K562 (cell line): ENCODE measurements at regions not wholly inside any gene's neighbourhood (a gene's known extent, or its start where the extent isn't known, plus 50 kb on each side); places are given as distances from the start of the nearest gene placed in this dataset.

Source experiments
- ATAC-seq: fragments of 200-7000 bp; cut with Tn5 transposase; 3 replicates; pipeline ENCODE4 v1.9.1; 2020; ENCODE audit warnings: moderate library complexity
- BruUV-seq: library from RNA; stranded (reverse); fragments of 400-500 nt; replicated peaks from 2 replicates; lab custom pipeline; 2021; lab: Mats Ljungman, UMichigan
- CTCF ChIA-PET: fragments of 300-600 bp; formaldehyde crosslinking; extraction: SDS; loops from one replicate; lab custom pipeline; 2021; ENCODE audit warnings: low intra/inter-chr PET ratio; lab: Yijun Ruan, JAX
- POLR2A ChIA-PET: fragments of 300-600, 350-650 bp; sonication (Branson Sonifier 250); formaldehyde crosslinking; extraction: SDS; loops from one replicate; lab custom pipeline; 2021; ENCODE audit warnings: antibody characterized with exemption, inconsistent platforms; lab: Yijun Ruan, JAX
- DNase-seq, 4 experiments: peaks; one replicate each; pipeline versions ENCODE4 v3.0.0 to v3.0.0-alpha.2; 2011 to 2018; ENCODE audit warnings: low spot score in 3 of 4, mixed read lengths in 3 of 4; ENCODE audit errors: extremely low read depth in 1 of 4
- FAIRE-seq: peaks from 2 replicates; lab custom pipeline; 2011; peaks lifted over from hg19 to GRCh38; lab: Jason Lieb, UNC
- H2AFZ ChIP-seq: 2 replicates; pipeline ENCODE4 v1.6.0; 2011; ENCODE audit warnings: low read depth, low read length, control low read depth, inconsistent platforms
- H3K27ac ChIP-seq: fragments of 200-600 bp; 3 replicates; pipeline ENCODE4 v1.8.0; 2011; ENCODE audit warnings: low read depth, mild to moderate bottlenecking, control low read depth, inconsistent platforms, low read length, moderate library complexity, mixed read lengths; ENCODE audit errors: extremely low read depth
- H3K27me3 ChIP-seq, 2 experiments: fragments of 300-600 bp in 1 of 2; 2 replicates in 1 of 2; 3 replicates in 1 of 2; pipeline versions ENCODE4 v1.6.0 to v1.8.0; 2011; ENCODE audit warnings: inconsistent platforms in 2 of 2, low read length in 2 of 2, mild to moderate bottlenecking in 1 of 2, mixed read lengths in 1 of 2, moderate library complexity in 1 of 2; ENCODE audit not compliant: control insufficient read depth in 2 of 2, insufficient read depth in 2 of 2
- H3K36me3 ChIP-seq: fragments of 300-600 bp; 3 replicates; pipeline ENCODE4 v1.8.0; 2011; ENCODE audit warnings: mild to moderate bottlenecking, low read length, inconsistent platforms; ENCODE audit not compliant: control insufficient read depth, insufficient read depth
- H3K4me1 ChIP-seq, 2 experiments: fragments of 200-600 bp in 1 of 2; replicated peaks in 1 of 2; 2 replicates in 1 of 2; 3 replicates in 1 of 2; pipeline versions ENCODE4 v1.5.1 to v1.8.0; 2011; ENCODE audit warnings: inconsistent platforms in 2 of 2, low read length in 2 of 2, mild to moderate bottlenecking in 1 of 2, mixed read lengths in 1 of 2, moderate library complexity in 1 of 2; ENCODE audit not compliant: control insufficient read depth in 2 of 2, insufficient read depth in 2 of 2
- H3K4me2 ChIP-seq: 2 replicates; pipeline ENCODE4 v1.6.1; 2011; ENCODE audit warnings: low read length, control low read depth, inconsistent platforms, mixed read lengths; ENCODE audit not compliant: insufficient read depth
- H3K4me3 ChIP-seq: fragments of 200-600 bp; sonication (generic), shearing (Covaris generic); 2 replicates; pipeline ENCODE4 v1.5.1; 2016; ENCODE audit warnings: control low read depth, inconsistent platforms
- H3K79me2 ChIP-seq: fragments of 200-600 bp; 3 replicates; pipeline ENCODE4 v1.8.0; 2011; ENCODE audit warnings: low read length, inconsistent platforms; ENCODE audit not compliant: control insufficient read depth, insufficient read depth
- H3K9ac ChIP-seq, 2 experiments: 2 replicates each; pipeline versions ENCODE4 v1.6.0 to v1.6.1; 2011; ENCODE audit warnings: low read depth in 2 of 2, low read length in 2 of 2, control low read depth in 1 of 2, inconsistent platforms in 1 of 2, mild to moderate bottlenecking in 1 of 2, mixed read lengths in 1 of 2; ENCODE audit not compliant: insufficient read depth in 1 of 2
- H3K9me1 ChIP-seq: one replicate; pipeline ENCODE4 v1.6.0; 2011; ENCODE audit warnings: inconsistent platforms, mild to moderate bottlenecking, low read length, moderate library complexity; ENCODE audit not compliant: control insufficient read depth, insufficient read depth
- H3K9me3 ChIP-seq: replicated peaks from 2 replicates; pipeline ENCODE4 v1.5.1; 2011; ENCODE audit warnings: low read depth, low read length, inconsistent platforms; ENCODE audit not compliant: control insufficient read depth, insufficient read depth
- H4K20me1 ChIP-seq: replicated peaks from 2 replicates; pipeline ENCODE4 v1.6.1; 2011; ENCODE audit warnings: low read length, inconsistent platforms, mixed read lengths; ENCODE audit not compliant: control insufficient read depth, insufficient read depth
- BCOR ChIP-seq: fragments of 450-650 bp; IDR thresholded peaks from 2 replicates; pipeline ENCODE4 v1.6.1; 2016
- CGGBP1 ChIP-seq: fragments of 250-450 bp; sonication (Bioruptor Pico); IDR thresholded peaks from 2 replicates; pipeline ENCODE4 v1.9.0; 2021; ENCODE audit warnings: mild to moderate bottlenecking
- CREB3L1 ChIP-seq: fragments of 450-650 bp; IDR thresholded peaks from 2 replicates; pipeline ENCODE4 v1.6.1; 2014; ENCODE audit warnings: low read depth, mild to moderate bottlenecking, moderate library complexity, borderline replicate concordance
- EZH2 ChIP-seq: IDR thresholded peaks from 2 replicates; pipeline ENCODE4 v1.6.1; 2012; ENCODE audit warnings: low read depth, mild to moderate bottlenecking, inconsistent platforms, low read length, borderline replicate concordance
- FOXP1 ChIP-seq: sonication (generic); formaldehyde crosslinking; IDR thresholded peaks from 2 replicates; pipeline ENCODE4 v1.8.0; 2022; ENCODE audit warnings: mild to moderate bottlenecking, missing genetic modification reagents
- GATAD2B ChIP-seq: fragments of 450-650 bp; IDR thresholded peaks from 2 replicates; pipeline ENCODE4 v1.6.1; 2017; ENCODE audit warnings: mild to moderate bottlenecking, borderline replicate concordance
- KDM4B ChIP-seq, 2 experiments: fragments of 450-650 bp in 1 of 2; sonication (generic) in 1 of 2; IDR thresholded peaks; 2 replicates each; pipeline ENCODE4 v1.6.1; 2016 to 2017; ENCODE audit warnings: borderline replicate concordance in 2 of 2, antibody characterized with exemption in 1 of 2, low read depth in 1 of 2, mild to moderate bottlenecking in 1 of 2
- KLF6 ChIP-seq: fragments of 250-450 bp; sonication (Bioruptor Pico); IDR thresholded peaks from 2 replicates; pipeline ENCODE4 v1.4.0; 2020; ENCODE audit warnings: mild to moderate bottlenecking, moderate library complexity, borderline replicate concordance
- LARP7 ChIP-seq: fragments of 450-650 bp; IDR thresholded peaks from 2 replicates; pipeline ENCODE4 v1.6.1; 2016
- POLR2AphosphoS2 ChIP-seq: IDR thresholded peaks from 2 replicates; pipeline ENCODE4 v1.6.1; 2012; ENCODE audit warnings: low read length, improper control_type of control experiment
- RBFOX2 ChIP-seq: fragments of 200-400 bp; formaldehyde crosslinking; IDR thresholded peaks from 2 replicates; pipeline ENCODE4 v1.6.1; 2017; ENCODE audit warnings: low read depth, mild to moderate bottlenecking, low read length, moderate library complexity
- YY1 ChIP-seq, 3 experiments: IDR thresholded peaks; 2 replicates each; pipeline ENCODE4 v1.6.1; 2011; ENCODE audit warnings: low read length in 2 of 3, mild to moderate bottlenecking in 2 of 3, moderate library complexity in 2 of 3, borderline replicate concordance in 1 of 3, control low read depth in 1 of 3, low read depth in 1 of 3; ENCODE audit not compliant: insufficient read depth in 3 of 3, insufficient replicate concordance in 2 of 3, control insufficient read depth in 1 of 3, insufficient read length in 1 of 3; ENCODE audit errors: extremely low read depth in 1 of 3
- ZNF140 ChIP-seq: fragments of 250-450 bp; sonication (Bioruptor Pico); IDR thresholded peaks from 2 replicates; pipeline ENCODE4 v1.8.0; 2021; ENCODE audit warnings: moderate library complexity, mild to moderate bottlenecking, inconsistent platforms
- ZNF175 ChIP-seq: fragments of 200-800 bp; sonication (Bioruptor generic); IDR thresholded peaks from 2 replicates; pipeline ENCODE4 v1.6.1; 2016; ENCODE audit warnings: low read depth, mild to moderate bottlenecking, missing genetic modification characterization, missing compliant biosample characterization
- ZNF212 ChIP-seq: fragments of 450-650 bp; formaldehyde crosslinking; IDR thresholded peaks from 2 replicates; pipeline ENCODE4 v1.4.0; 2020; ENCODE audit warnings: mild to moderate bottlenecking
- ZNF609 ChIP-seq: sonication (generic); formaldehyde crosslinking; IDR thresholded peaks from 2 replicates; pipeline ENCODE4 v1.8.1; 2023; ENCODE audit warnings: missing genetic modification reagents, mild to moderate bottlenecking, borderline replicate concordance
- in situ Hi-C: fragments of 300-500 bp; cut with MboI; formaldehyde crosslinking; loops from 4 replicates; pipeline ENCODE4 v1.15.0; 2018; ENCODE audit warnings: inconsistent platforms, mixed read lengths
- intact Hi-C: fragments of 100-400 bp; cut with micrococcal nuclease; formaldehyde crosslinking; loops from 2 replicates; pipeline ENCODE4 v1.14.2; 2022

- TF ChIP-seq ZNF609 (CRISPR knock-in tag) (no peak), EZH2 (no peak), GATAD2B (no peak), KDM4B (IDR thresholded peaks at IDR 0.05; ENCODE audit: borderline replicate concordance in 2 of 2, low read depth in 1 of 2) (no peak)
Measured at GRCh38 chr13:111549464-111549863, 229.0 kb downstream of the TEX29 start (continued).

GRCh38 chr13:111550062-111550461, 229.6 kb downstream of the TEX29 start:
- Histone ChIP-seq H3K27me3 (peaks cover 3 to 28% of the 10 kb centered on the region in 2 experiments; a peak in 3 of 5 replicates), H3K36me3 (no peaks in the 10 kb centered on the region), H3K79me2 (no peaks in the 10 kb centered on the region), H4K20me1 (no peaks in the 10 kb centered on the region), H3K4me3 (no peak overlapping the region), H3K9me1 (no peaks in the 10 kb centered on the region), H3K9me3 (no peaks in the 10 kb centered on the region), H3K9ac (no peak overlapping the region), H3K27ac (no peak overlapping the region), H3K4me2 (no peak overlapping the region), H3K4me1 (no peaks in the 10 kb centered on the region), H2AFZ (no peak overlapping the region)
- CTCF ChIA-PET: no interaction called here
- ATAC-seq (no peak), FAIRE-seq (no peak), DNase-seq (no peak)
- intact Hi-C loops: no loop called here
- BruUV-seq: no TSS peak
- POLR2A ChIA-PET: no interaction called here
- in situ Hi-C loops: no loop called here
- no peak for TF ChIP-seq LARP7
- no peak for TF ChIP-seq CREB3L1
- no peak for TF ChIP-seq RBFOX2
- TF ChIP-seq ZNF140 (CRISPR knock-in tag): no peak
- TF ChIP-seq FOXP1 (CRISPR knock-in tag): no peak
- TF ChIP-seq KLF6 (CRISPR knock-in tag): no peak
- TF ChIP-seq YY1 (IDR thresholded peaks at IDR 0.05; ENCODE audit: borderline replicate concordance in 1 of 3, control insufficient read depth in 1 of 3, extremely low read depth in 1 of 3, insufficient read depth in 3 of 3, insufficient read length in 1 of 3, insufficient replicate concordance in 2 of 3, low read depth in 1 of 3, low read length in 2 of 3): no peak
- TF ChIP-seq ZNF175: no peak
- TF ChIP-seq POLR2AphosphoS2: no peak
- no peak for TF ChIP-seq BCOR
- no peak for TF ChIP-seq CGGBP1 (CRISPR knock-in tag)
- TF ChIP-seq ZNF212: no peak
